ENCODE measurements at regions not wholly inside any gene's neighbourhood (a gene's known extent, or its start where the extent isn't known, plus 50 kb on each side); places are given as distances from the start of the nearest gene placed in this dataset.

- Histone ChIP-seq H3K4me1 (ENCODE audit: insufficient read depth, insufficient read length) (no peaks in the 10 kb centered on the region), H3K4me3 (ENCODE audit: insufficient read length, low read depth) (no peak overlapping the region), H3K9ac (ENCODE audit: insufficient read length, low read depth) (no peak overlapping the region), H3K36me3 (ENCODE audit: insufficient read depth, insufficient read length, low read length) (no peaks in the 10 kb centered on the region), H3K9me3 (ENCODE audit: insufficient read depth, low read length) (no peaks in the 10 kb centered on the region), H3K27me3 (ENCODE audit: insufficient read depth, insufficient read length) (no peaks in the 10 kb centered on the region)
- no peak for DNase-seq (ENCODE audit: low read depth, low spot score)
- TF ChIP-seq SUZ12 (IDR thresholded peaks at IDR 0.05; ENCODE audit: extremely low read depth, insufficient read depth, insufficient read length) (no peak), YY1 (IDR thresholded peaks at IDR 0.05; ENCODE audit: insufficient read depth, insufficient read length) (no peak)
These were observed 691.4 kb upstream of the FZD8 start for GRCh38 chr10:36333446-36333845.

DNA sequence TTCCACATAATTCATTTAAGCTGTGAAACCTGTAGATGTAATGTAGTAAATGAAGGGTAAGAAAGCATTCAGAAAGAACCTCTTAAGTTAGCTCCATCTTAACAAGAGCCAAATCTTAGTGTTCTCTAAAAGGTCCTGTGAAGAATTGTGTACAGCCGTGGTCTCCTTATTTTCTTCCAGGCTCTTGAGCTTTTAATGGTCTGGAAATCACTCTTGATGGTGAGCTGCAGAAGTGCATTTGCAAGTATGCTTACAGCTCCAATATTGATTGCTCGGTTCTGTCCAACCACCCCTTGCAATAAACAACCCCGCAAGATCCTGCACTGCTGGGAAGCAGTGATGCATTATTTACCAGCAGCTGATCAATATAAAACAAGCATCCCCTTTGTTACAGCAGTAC, 690.8 kb upstream of the FZD8 start:
- H3K27me3 ChIP-seq (ENCODE audit: insufficient read depth, insufficient read length), result no peaks in the 10 kb centered on the region
- no peak overlapping the region for H3K9ac ChIP-seq (ENCODE audit: insufficient read length, low read depth)
- H3K9me3 ChIP-seq (ENCODE audit: insufficient read depth, low read length), result no peaks in the 10 kb centered on the region
- DNase-seq (ENCODE audit: low read depth, low spot score), result no peak
- no peak overlapping the region for H3K4me3 ChIP-seq (ENCODE audit: insufficient read length, low read depth)
- no peaks in the 10 kb centered on the region for H3K4me1 ChIP-seq (ENCODE audit: insufficient read depth, insufficient read length)
- no peaks in the 10 kb centered on the region for H3K36me3 ChIP-seq (ENCODE audit: insufficient read depth, insufficient read length, low read length)
- TF ChIP-seq ZNF274 (IDR thresholded peaks at IDR 0.05; ENCODE audit: low read depth, low read length), result no peak
- TF ChIP-seq YY1 (IDR thresholded peaks at IDR 0.05; ENCODE audit: insufficient read depth, insufficient read length), result no peak
- no peak for TF ChIP-seq SUZ12 (IDR thresholded peaks at IDR 0.05; ENCODE audit: extremely low read depth, insufficient read depth, insufficient read length)

- no peak overlapping the region for H3K9ac ChIP-seq (ENCODE audit: insufficient read length, low read depth)
- H3K36me3 ChIP-seq (ENCODE audit: insufficient read depth, insufficient read length, low read length), result no peaks in the 10 kb centered on the region
- no peaks in the 10 kb centered on the region for H3K9me3 ChIP-seq (ENCODE audit: insufficient read depth, low read length)
- no peak for DNase-seq (ENCODE audit: low read depth, low spot score)
- no peak for TF ChIP-seq YY1 (IDR thresholded peaks at IDR 0.05; ENCODE audit: insufficient read depth, insufficient read length)
- no peak for TF ChIP-seq ZNF274 (IDR thresholded peaks at IDR 0.05; ENCODE audit: low read depth, low read length)
- no peak for TF ChIP-seq SUZ12 (IDR thresholded peaks at IDR 0.05; ENCODE audit: extremely low read depth, insufficient read depth, insufficient read length)
- H3K4me1 ChIP-seq (ENCODE audit: insufficient read depth, insufficient read length), result no peaks in the 10 kb centered on the region
- no peak overlapping the region for H3K4me3 ChIP-seq (ENCODE audit: insufficient read length, low read depth)
- H3K27me3 ChIP-seq (ENCODE audit: insufficient read depth, insufficient read length), result no peaks in the 10 kb centered on the region
These were observed 689.0 kb upstream of the FZD8 start for GRCh38 chr10:36331121-36331520.

GRCh38 chr10:36325815-36326214, 683.7 kb upstream of the FZD8 start:
- TF ChIP-seq ZNF274 (IDR thresholded peaks at IDR 0.05; ENCODE audit: low read depth, low read length) (no peak), YY1 (IDR thresholded peaks at IDR 0.05; ENCODE audit: insufficient read depth, insufficient read length) (no peak), SUZ12 (IDR thresholded peaks at IDR 0.05; ENCODE audit: extremely low read depth, insufficient read depth, insufficient read length) (no peak)
- no peak overlapping the region for H3K4me3 ChIP-seq (ENCODE audit: insufficient read length, low read depth)
- H3K9ac ChIP-seq (ENCODE audit: insufficient read length, low read depth), result no peak overlapping the region
- no peaks in the 10 kb centered on the region for H3K9me3 ChIP-seq (ENCODE audit: insufficient read depth, low read length)
- H3K27me3 ChIP-seq (ENCODE audit: insufficient read depth, insufficient read length), result no peaks in the 10 kb centered on the region
- no peaks in the 10 kb centered on the region for H3K36me3 ChIP-seq (ENCODE audit: insufficient read depth, insufficient read length, low read length)
- no peak for DNase-seq (ENCODE audit: low read depth, low spot score)
- no peaks in the 10 kb centered on the region for H3K4me1 ChIP-seq (ENCODE audit: insufficient read depth, insufficient read length)

DNA sequence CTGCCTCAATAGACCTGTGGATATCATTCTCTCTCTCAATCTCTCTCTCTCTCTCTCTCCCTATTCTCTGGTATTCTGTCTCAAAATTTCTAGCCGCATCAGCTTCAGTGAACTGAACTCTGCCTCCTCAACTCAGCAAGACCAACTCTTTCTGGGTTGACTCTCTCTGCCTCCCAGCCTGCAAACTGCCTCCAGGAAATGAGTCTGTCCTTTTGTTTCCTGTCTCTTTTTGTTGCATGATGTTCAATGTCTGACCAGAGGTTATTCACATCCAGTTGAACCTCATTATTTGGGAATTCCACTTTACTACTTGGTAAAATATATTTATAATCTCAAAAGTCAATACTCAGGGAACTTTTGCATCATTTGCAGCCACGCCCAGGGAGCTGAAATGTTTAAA, 682.7 kb upstream of the FZD8 start:
- Histone ChIP-seq H3K36me3 (ENCODE audit: insufficient read depth, insufficient read length, low read length) (no peaks in the 10 kb centered on the region), H3K27me3 (ENCODE audit: insufficient read depth, insufficient read length) (no peaks in the 10 kb centered on the region), H3K4me3 (ENCODE audit: insufficient read length, low read depth) (no peak overlapping the region), H3K9ac (ENCODE audit: insufficient read length, low read depth) (no peak overlapping the region), H3K4me1 (ENCODE audit: insufficient read depth, insufficient read length) (no peaks in the 10 kb centered on the region), H3K9me3 (ENCODE audit: insufficient read depth, low read length) (no peaks in the 10 kb centered on the region)
- TF ChIP-seq ZNF274 (IDR thresholded peaks at IDR 0.05; ENCODE audit: low read depth, low read length) (no peak), YY1 (IDR thresholded peaks at IDR 0.05; ENCODE audit: insufficient read depth, insufficient read length) (no peak), SUZ12 (IDR thresholded peaks at IDR 0.05; ENCODE audit: extremely low read depth, insufficient read depth, insufficient read length) (no peak)
- DNase-seq (ENCODE audit: low read depth, low spot score), result no peak

DNA sequence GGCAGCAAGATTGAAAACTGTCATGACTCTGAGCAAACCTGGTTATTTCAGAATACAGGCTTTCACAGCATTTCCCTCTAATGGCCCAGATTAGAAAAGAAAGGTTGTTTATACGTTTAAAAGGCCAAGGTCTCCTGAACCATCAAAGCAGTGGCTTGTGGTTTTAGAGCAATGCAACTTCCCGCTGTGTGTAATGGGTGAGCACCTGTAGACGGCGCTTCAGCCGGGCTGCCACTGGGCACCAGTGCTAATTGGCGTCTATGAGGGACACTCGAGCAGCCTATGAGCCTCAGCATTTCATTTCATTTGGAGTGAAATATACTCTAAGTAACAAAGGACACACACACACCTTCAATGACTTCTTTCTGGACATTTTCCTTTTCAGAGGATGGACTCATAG, 671.0 kb upstream of the FZD8 start:
- Histone ChIP-seq H3K9me3 (ENCODE audit: insufficient read depth, low read length) (no peaks in the 10 kb centered on the region), H3K4me3 (ENCODE audit: insufficient read length, low read depth) (no peak overlapping the region), H3K36me3 (ENCODE audit: insufficient read depth, insufficient read length, low read length) (no peaks in the 10 kb centered on the region), H3K4me1 (ENCODE audit: insufficient read depth, insufficient read length) (no peaks in the 10 kb centered on the region), H3K27me3 (ENCODE audit: insufficient read depth, insufficient read length) (no peaks in the 10 kb centered on the region), H3K9ac (ENCODE audit: insufficient read length, low read depth) (no peak overlapping the region)
- DNase-seq (ENCODE audit: low read depth, low spot score), result no peak
- TF ChIP-seq YY1 (IDR thresholded peaks at IDR 0.05; ENCODE audit: insufficient read depth, insufficient read length) (no peak), ZNF274 (IDR thresholded peaks at IDR 0.05; ENCODE audit: low read depth, low read length) (no peak), SUZ12 (IDR thresholded peaks at IDR 0.05; ENCODE audit: extremely low read depth, insufficient read depth, insufficient read length) (no peak)

DNA sequence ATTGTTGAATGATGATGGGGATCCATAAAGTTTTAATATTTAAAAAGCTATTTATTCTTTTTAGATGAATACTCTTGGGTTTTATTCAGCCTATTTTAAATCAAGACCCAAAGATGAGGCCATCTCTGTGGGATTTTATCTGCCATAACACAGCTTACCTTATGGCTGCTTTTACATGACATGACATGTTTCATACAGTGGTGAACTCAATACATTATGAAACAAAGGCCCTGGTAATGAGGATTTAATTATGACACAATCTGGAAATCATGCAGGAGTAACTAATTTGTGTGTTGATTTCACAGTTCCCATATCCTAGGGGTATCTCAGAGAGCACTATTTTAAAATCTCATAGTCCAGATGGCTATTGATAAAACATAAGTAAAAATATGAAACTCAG, 661.8 kb upstream of the FZD8 start:
- Histone ChIP-seq H3K27me3 (ENCODE audit: insufficient read depth, insufficient read length) (no peaks in the 10 kb centered on the region), H3K4me1 (ENCODE audit: insufficient read depth, insufficient read length) (no peaks in the 10 kb centered on the region), H3K36me3 (ENCODE audit: insufficient read depth, insufficient read length, low read length) (no peaks in the 10 kb centered on the region), H3K4me3 (ENCODE audit: insufficient read length, low read depth) (no peak overlapping the region), H3K9me3 (ENCODE audit: insufficient read depth, low read length) (no peaks in the 10 kb centered on the region), H3K9ac (ENCODE audit: insufficient read length, low read depth) (no peak overlapping the region)
- TF ChIP-seq YY1 (IDR thresholded peaks at IDR 0.05; ENCODE audit: insufficient read depth, insufficient read length), result no peak
- no peak for TF ChIP-seq ZNF274 (IDR thresholded peaks at IDR 0.05; ENCODE audit: low read depth, low read length)
- TF ChIP-seq SUZ12 (IDR thresholded peaks at IDR 0.05; ENCODE audit: extremely low read depth, insufficient read depth, insufficient read length), result no peak
- DNase-seq (ENCODE audit: low read depth, low spot score), result no peak

- Histone ChIP-seq H3K4me3 (ENCODE audit: insufficient read length, low read depth) (no peak overlapping the region), H3K36me3 (ENCODE audit: insufficient read depth, insufficient read length, low read length) (no peaks in the 10 kb centered on the region), H3K9ac (ENCODE audit: insufficient read length, low read depth) (no peak overlapping the region), H3K4me1 (ENCODE audit: insufficient read depth, insufficient read length) (no peaks in the 10 kb centered on the region), H3K9me3 (ENCODE audit: insufficient read depth, low read length) (no peaks in the 10 kb centered on the region), H3K27me3 (ENCODE audit: insufficient read depth, insufficient read length) (no peaks in the 10 kb centered on the region)
- TF ChIP-seq SUZ12 (IDR thresholded peaks at IDR 0.05; ENCODE audit: extremely low read depth, insufficient read depth, insufficient read length), result no peak
- no peak for TF ChIP-seq ZNF274 (IDR thresholded peaks at IDR 0.05; ENCODE audit: low read depth, low read length)
- no peak for TF ChIP-seq YY1 (IDR thresholded peaks at IDR 0.05; ENCODE audit: insufficient read depth, insufficient read length)
- no peak for DNase-seq (ENCODE audit: low read depth, low spot score)
These were observed 660.0 kb upstream of the FZD8 start for GRCh38 chr10:36302086-36302485.

All from NT2/D1 (cell line).